Duodenal mucosa (tissue), 2 donors: ENCODE measurements at regions not wholly inside any gene's neighbourhood (a gene's known extent, or its start where the extent isn't known, plus 50 kb on each side); places are given as distances from the start of the nearest gene placed in this dataset.

ENCODE experiments used
- H3K27ac ChIP-seq: one replicate; pipeline ENCODE4 v1.7.0; 2013; ENCODE audit warnings: low read depth, low read length
- H3K27me3 ChIP-seq, 2 donors: one replicate each; pipeline ENCODE4 v1.7.0; 2013; ENCODE audit warnings: low read length in 2 of 2, control low read depth in 1 of 2; ENCODE audit not compliant: insufficient read depth in 2 of 2, control insufficient read depth in 1 of 2
- H3K36me3 ChIP-seq, 2 donors: one replicate each; pipeline ENCODE4 v1.7.0; 2013; ENCODE audit warnings: low read length in 2 of 2, control low read depth in 1 of 2; ENCODE audit not compliant: insufficient read depth in 2 of 2, control insufficient read depth in 1 of 2
- H3K4me1 ChIP-seq, 2 donors: one replicate each; pipeline ENCODE4 v1.7.0; 2013; ENCODE audit warnings: low read length in 2 of 2, control low read depth in 1 of 2; ENCODE audit not compliant: insufficient read depth in 2 of 2, control insufficient read depth in 1 of 2
- H3K4me3 ChIP-seq, 2 donors: one replicate each; pipeline ENCODE4 v1.7.0; 2013; ENCODE audit warnings: low read length in 2 of 2, low read depth in 1 of 2
- H3K9ac ChIP-seq, 2 donors: one replicate each; pipeline ENCODE4 v1.7.0; 2013; ENCODE audit warnings: low read length in 2 of 2, low read depth in 1 of 2
- H3K9me3 ChIP-seq, 2 donors: one replicate each; pipeline ENCODE4 v1.7.0; 2013; ENCODE audit warnings: low read length in 2 of 2, control low read depth in 1 of 2; ENCODE audit not compliant: control insufficient read depth in 1 of 2

DNA sequence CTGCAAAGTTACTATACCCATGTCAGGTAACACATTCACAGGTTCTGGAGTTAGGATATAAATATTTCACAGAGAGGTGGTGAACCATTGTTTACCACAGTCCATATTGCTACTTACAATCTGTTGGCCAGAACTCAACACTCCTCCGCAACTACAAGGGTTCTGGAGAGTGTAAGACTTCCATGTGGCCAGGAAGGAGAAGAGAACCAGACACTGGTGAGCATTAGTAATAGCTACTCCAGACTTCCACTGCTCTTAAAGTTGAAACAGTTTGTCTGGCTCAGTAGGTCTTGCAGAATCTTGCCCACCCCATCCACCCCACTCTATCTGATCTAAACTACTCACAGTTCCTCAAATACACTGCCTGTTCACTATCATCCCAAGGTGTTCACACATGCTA is 369.6 kb downstream of the DUSP6 start:
- Histone ChIP-seq H3K36me3 (no peaks in the 10 kb centered on the region), H3K4me3 (no peak overlapping the region), H3K9me3 (no peaks in the 10 kb centered on the region), H3K27me3 (no peaks in the 10 kb centered on the region), H3K27ac (no peak overlapping the region), H3K9ac (no peak overlapping the region), H3K4me1 (no peaks in the 10 kb centered on the region)

DNA sequence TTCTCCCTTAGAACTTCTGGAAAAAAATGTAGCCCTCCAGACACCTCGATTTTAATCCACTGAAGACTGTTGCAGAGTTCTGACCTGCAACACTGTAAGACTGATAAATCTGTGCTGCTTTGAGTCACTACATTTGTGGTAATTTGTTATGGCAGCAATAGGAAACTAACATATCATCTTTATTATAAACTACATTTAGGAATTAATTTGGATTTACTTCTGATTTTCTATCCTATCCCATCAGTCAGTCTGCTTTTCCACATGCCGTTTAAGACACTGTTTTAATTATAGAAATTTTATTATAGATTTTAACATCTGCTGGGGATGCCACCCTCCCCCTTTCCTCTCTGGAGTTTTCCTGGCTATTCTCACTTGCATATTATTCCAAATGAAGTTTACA is 375.2 kb downstream of the DUSP6 start:
- Histone ChIP-seq H3K9ac (no peak overlapping the region), H3K4me1 (no peaks in the 10 kb centered on the region), H3K9me3 (no peaks in the 10 kb centered on the region), H3K27ac (no peak overlapping the region), H3K4me3 (no peak overlapping the region), H3K27me3 (no peaks in the 10 kb centered on the region), H3K36me3 (no peaks in the 10 kb centered on the region)

DNA sequence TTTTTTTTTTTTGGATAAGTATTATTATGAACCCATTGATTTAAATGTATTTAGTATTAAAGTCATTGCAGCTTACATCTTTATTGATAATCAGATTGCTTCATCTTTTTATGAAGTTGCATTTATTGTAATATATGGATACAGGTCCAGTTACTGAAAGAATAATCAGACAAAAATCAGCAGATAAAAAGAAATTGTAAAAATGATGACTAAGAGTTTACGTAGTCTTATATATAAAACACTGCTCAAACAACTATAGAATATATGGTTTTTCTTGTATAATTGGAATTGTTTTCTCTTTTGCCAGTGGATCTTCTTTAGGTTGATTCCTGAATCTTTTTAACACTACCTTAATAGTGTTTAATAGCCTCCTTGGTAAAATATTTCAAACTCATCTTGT is 378.3 kb downstream of the DUSP6 start:
- no peak overlapping the region for H3K4me3 ChIP-seq
- no peaks in the 10 kb centered on the region for H3K36me3 ChIP-seq
- H3K9me3 ChIP-seq = no peaks in the 10 kb centered on the region
- no peak overlapping the region for H3K27ac ChIP-seq
- H3K27me3 ChIP-seq = no peaks in the 10 kb centered on the region
- H3K4me1 ChIP-seq = no peaks in the 10 kb centered on the region
- no peak overlapping the region for H3K9ac ChIP-seq

DNA sequence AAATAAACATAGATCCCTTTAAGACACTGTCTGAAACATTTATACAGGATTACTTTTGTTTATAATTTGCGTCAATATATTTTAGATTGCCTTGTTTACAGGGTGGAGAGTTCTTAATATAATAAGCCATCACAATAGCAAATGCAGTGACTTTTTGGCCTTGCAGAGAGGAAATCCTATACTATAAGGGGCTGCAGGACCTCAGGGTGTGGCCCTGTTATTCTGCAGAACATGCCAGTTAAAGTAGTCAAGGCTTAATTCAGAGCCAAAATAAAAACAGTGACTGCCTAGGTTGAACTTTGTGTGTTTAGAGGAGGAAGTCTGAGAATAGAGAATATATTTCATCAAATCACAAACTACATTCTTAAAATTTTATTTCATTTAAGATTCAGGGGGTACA is 381.6 kb downstream of the DUSP6 start:
- no peaks in the 10 kb centered on the region for H3K4me1 ChIP-seq
- no peak overlapping the region for H3K27ac ChIP-seq
- no peaks in the 10 kb centered on the region for H3K27me3 ChIP-seq
- H3K9ac ChIP-seq = no peak overlapping the region
- H3K9me3 ChIP-seq = no peaks in the 10 kb centered on the region
- H3K36me3 ChIP-seq = no peaks in the 10 kb centered on the region
- no peak overlapping the region for H3K4me3 ChIP-seq

DNA sequence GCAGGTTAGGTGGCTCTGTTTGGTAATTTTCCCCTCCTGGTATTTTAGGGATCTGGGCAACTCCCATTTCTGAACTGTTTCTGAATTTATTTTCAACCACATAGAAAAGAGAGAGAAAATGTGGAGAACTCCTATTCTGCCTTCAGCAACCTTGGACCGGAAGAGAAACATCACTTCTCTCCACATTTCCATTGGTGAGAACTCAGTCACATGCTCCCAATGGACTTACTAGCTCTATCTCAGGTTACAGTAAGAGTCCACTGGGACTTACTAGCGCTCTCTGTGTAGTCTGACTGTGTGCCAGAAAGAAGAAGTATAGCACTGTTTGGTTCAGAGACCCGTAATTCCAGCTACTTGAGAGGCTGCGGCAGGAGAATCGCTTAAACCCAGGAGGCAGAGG is 383.2 kb downstream of the DUSP6 start:
- H3K27ac ChIP-seq = no peak overlapping the region
- no peaks in the 10 kb centered on the region for H3K27me3 ChIP-seq
- no peaks in the 10 kb centered on the region for H3K36me3 ChIP-seq
- H3K4me3 ChIP-seq = no peak overlapping the region
- no peaks in the 10 kb centered on the region for H3K9me3 ChIP-seq
- no peaks in the 10 kb centered on the region for H3K4me1 ChIP-seq
- H3K9ac ChIP-seq = no peak overlapping the region

DNA sequence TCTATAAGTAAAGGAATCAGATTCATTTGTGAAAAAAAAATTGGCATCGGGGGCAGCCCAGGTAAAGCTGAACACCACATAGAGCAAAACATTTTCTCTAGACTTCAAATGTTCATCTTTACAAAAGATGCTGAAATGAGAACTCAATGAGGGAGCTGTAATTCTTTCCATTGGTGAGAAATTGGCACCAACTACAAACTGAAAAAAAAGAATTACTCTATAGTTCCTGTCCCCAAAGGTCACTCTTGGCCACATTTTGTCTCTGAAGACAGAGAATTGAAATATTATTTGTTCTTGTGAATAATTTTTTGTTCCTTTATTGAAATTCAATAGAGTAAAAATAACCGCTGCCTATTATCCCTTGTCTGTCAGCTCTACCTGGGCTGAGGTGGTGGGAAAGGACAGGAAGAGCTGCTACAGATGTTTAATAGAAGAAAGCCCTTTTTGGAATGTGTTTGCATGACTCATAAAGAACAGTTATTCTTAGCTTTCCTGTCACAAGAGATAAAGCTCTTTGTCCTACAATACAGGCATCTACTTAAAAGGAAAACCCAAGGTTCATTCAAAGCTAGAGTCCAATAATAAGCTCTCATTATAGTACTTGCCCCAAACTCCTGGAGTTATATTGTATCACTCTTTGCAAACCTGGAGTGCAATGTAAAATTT is 380.1 kb upstream of the KITLG start:
- Histone ChIP-seq H3K9ac (no peak overlapping the region), H3K4me3 (no peak overlapping the region), H3K9me3 (no peaks in the 10 kb centered on the region), H3K27me3 (no peaks in the 10 kb centered on the region), H3K36me3 (no peaks in the 10 kb centered on the region), H3K4me1 (no peaks in the 10 kb centered on the region), H3K27ac (no peak overlapping the region)

DNA sequence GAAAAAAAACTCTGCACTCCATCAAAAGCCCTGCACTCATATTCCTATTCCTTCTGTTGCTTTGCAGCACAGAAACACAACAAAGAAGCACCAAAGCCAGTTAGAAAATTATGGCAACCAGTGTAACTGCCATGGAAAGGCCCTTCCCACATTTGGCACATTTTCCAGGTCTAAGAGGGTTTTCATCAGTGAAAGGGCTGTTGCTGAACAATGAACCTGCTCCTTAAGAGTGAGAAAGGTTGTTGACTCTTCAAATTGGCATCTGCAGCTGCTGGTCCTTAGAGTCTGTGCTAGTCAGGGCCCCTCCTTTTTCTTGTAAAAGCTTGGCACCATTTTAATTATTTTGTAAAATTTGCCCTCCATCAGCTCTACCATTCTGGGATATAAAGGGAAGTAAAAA is 378.7 kb upstream of the KITLG start:
- Histone ChIP-seq H3K4me1 (peaks cover 0 to 5% of the 10 kb centered on the region in 2 donors), H3K27ac (no peak overlapping the region), H3K4me3 (no peak overlapping the region), H3K9me3 (no peaks in the 10 kb centered on the region), H3K9ac (no peak overlapping the region), H3K27me3 (no peaks in the 10 kb centered on the region), H3K36me3 (no peaks in the 10 kb centered on the region)

DNA sequence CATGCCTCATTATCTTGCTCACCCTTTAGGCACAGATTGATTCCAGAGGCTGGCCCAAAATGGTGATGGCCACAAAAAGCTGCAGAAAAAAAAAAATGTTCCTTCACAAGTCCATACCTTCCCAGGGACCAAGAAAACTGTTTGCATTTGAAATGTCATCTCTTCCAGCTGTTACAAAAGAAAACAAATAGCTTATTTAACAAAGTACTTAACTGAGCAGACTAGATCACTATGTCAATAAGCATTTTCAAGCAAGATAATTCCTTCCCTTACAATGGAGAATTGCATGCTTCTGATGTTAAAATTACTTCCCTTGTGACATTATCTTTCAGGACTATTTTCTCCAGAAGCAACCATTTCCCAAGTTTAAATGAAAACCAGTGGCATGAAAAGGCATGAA is 377.9 kb upstream of the KITLG start:
- Histone ChIP-seq H3K9ac (no peak overlapping the region), H3K9me3 (no peaks in the 10 kb centered on the region), H3K36me3 (no peaks in the 10 kb centered on the region), H3K4me1 (peaks cover 0 to 7% of the 10 kb centered on the region in 2 donors), H3K27ac (no peak overlapping the region), H3K4me3 (no peak overlapping the region), H3K27me3 (no peaks in the 10 kb centered on the region)

DNA sequence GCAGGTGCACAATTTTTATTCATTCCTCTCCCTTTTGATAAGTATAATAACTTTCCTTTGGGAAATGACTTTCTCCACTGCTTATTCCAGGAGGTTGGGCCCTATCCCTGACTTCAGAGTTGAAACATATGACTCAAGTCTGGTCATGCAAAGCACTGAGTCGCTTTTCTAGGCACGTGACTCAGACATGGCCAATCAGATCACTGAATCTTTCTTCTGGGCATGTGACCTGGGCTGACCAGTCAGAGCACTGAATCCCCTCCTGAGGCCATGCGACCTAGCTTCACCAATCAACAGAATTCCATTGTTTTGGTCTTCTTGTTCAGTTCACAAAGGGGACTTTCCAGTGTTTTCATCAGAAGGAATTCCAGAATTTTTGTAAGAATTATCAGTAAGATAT is 377.1 kb upstream of the KITLG start:
- H3K4me3 ChIP-seq = no peak overlapping the region
- no peak overlapping the region for H3K27ac ChIP-seq
- no peak overlapping the region for H3K9ac ChIP-seq
- no peaks in the 10 kb centered on the region for H3K36me3 ChIP-seq
- no peaks in the 10 kb centered on the region for H3K27me3 ChIP-seq
- no peaks in the 10 kb centered on the region for H3K9me3 ChIP-seq
- H3K4me1 ChIP-seq = peaks cover 6 to 15% of the 10 kb centered on the region in 2 donors

DNA sequence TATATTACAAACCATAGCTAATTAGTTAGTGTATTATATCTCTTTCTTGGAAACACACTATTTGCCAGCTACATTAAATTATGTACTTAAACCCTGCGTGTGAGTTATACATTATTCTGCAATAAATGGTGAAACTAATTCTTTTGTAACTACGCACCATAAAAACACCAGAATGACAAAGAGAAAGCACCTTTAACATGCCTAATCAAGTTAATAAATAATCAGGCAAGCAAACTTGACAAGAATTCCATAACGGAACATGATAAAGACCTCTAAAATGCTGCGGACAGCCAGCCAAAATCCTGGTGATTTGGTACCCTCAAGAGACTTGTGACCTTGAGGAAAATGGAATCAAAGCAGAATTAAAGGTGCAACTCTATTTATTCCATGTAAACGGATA is 375.3 kb upstream of the KITLG start:
- H3K9me3 ChIP-seq = no peaks in the 10 kb centered on the region
- no peak overlapping the region for H3K27ac ChIP-seq
- H3K4me3 ChIP-seq = no peak overlapping the region
- no peaks in the 10 kb centered on the region for H3K27me3 ChIP-seq
- H3K4me1 ChIP-seq = peaks cover 7 to 18% of the 10 kb centered on the region in 2 donors
- no peak overlapping the region for H3K9ac ChIP-seq
- no peaks in the 10 kb centered on the region for H3K36me3 ChIP-seq
